ENCODE measurements at regions not wholly inside any gene's neighbourhood (a gene's known extent, or its start where the extent isn't known, plus 50 kb on each side); places are given as distances from the start of the nearest gene placed in this dataset.

- TF ChIP-seq CTCF (IDR thresholded peaks at IDR 0.05; ENCODE audit: poor library complexity, severe bottlenecking) (no peak), MXI1 (conservative IDR thresholded peaks at IDR 0.05; ENCODE audit: poor library complexity, severe bottlenecking) (no peak), EZH2 (IDR thresholded peaks at IDR 0.05; ENCODE audit: borderline replicate concordance, insufficient read depth, low read length, poor library complexity, severe bottlenecking) (no peak), RAD21 (conservative IDR thresholded peaks at IDR 0.05) (no peak), EP300 (conservative IDR thresholded peaks at IDR 0.05; ENCODE audit: poor library complexity, severe bottlenecking) (no peak), POLR2AphosphoS5 (IDR thresholded peaks at IDR 0.05) (no peak)
These were observed 243.7 kb downstream of the BLID start for GRCh38 chr11:121872356-121872755.

Measured in neural cell (in vitro differentiated cells).